ENCODE measurements at regions not wholly inside any gene's neighbourhood (a gene's known extent, or its start where the extent isn't known, plus 50 kb on each side); places are given as distances from the start of the nearest gene placed in this dataset.

DNA sequence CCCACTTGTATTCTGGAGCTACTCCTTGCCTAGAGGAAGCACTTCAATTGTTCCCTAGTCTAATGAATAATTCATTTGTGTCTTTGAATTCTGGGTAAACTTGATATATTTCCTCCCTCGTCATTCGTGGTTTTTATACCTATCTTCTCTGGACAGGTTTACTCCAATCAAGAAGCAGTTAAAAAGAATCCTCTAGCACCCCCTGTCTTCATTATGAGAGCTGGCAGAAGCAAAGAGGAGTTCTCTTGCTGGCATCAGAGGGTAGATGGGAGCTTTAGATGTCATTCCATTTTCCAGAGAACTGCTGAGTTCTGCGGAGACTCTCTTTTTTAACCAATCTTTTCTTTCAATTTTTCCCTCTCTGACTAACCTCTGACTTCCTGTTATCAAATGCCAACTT is 627.7 kb downstream of the FGF9 start:
- Histone ChIP-seq H3K36me3 (no peaks in the 10 kb centered on the region), H3K4me1 (no peaks in the 10 kb centered on the region), H3K27me3 (no peaks in the 10 kb centered on the region), H3K27ac (no peak overlapping the region), H3K4me3 (no peak overlapping the region), H3K9me3 (peaks cover 0 to 4% of the 10 kb centered on the region in 2 donors)
- intact Hi-C loops (cut with DNase I; ENCODE audit: low total_unique reads): no loop called here
- no peak for DNase-seq (ENCODE audit: low spot score in 2 of 2)
- TF ChIP-seq POLR2A (IDR thresholded peaks at IDR 0.05) (no peak), POLR2AphosphoS5 (IDR thresholded peaks at IDR 0.05) (no peak)
- TF ChIP-seq, protein P1, sequence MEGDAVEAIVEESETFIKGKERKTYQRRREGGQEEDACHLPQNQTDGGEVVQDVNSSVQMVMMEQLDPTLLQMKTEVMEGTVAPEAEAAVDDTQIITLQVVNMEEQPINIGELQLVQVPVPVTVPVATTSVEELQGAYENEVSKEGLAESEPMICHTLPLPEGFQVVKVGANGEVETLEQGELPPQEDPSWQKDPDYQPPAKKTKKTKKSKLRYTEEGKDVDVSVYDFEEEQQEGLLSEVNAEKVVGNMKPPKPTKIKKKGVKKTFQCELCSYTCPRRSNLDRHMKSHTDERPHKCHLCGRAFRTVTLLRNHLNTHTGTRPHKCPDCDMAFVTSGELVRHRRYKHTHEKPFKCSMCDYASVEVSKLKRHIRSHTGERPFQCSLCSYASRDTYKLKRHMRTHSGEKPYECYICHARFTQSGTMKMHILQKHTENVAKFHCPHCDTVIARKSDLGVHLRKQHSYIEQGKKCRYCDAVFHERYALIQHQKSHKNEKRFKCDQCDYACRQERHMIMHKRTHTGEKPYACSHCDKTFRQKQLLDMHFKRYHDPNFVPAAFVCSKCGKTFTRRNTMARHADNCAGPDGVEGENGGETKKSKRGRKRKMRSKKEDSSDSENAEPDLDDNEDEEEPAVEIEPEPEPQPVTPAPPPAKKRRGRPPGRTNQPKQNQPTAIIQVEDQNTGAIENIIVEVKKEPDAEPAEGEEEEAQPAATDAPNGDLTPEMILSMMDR (IDR thresholded peaks at IDR 0.05): no peak

DNA sequence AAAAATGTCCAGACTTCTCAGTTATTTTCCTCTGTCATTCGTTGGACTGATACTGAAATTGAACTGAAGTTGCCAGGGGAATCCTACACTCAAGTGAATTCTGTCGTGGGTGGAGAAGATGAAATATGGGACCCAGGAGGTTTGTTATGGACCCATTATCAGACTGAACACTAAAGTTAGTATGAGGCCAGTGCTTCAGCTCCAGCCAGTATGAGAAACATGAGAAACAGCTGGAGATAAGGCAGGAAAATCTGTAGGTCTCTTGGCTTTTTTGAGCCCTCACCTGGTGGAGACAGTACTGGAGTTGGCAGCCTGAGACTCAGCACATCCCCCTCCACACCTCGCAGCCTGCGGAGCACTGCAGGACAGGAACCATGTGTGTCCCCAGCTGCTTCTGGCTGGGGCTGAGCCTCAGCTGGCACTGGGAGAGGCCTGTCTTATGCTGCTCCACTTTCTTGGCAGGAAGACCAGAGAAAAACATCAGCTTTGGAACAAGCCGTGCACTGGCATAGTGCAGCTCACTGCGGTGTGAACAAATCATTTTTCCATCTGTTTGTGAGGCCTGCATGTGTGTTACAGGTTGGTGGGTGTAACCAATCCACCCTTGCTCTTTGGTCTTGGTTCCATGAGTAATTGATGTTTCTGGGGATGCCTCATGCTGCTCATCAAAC is 641.0 kb downstream of the FGF9 start:
- Histone ChIP-seq H3K27me3 (no peaks in the 10 kb centered on the region), H3K4me3 (no peak overlapping the region), H3K9me3 (no peaks in the 10 kb centered on the region), H3K27ac (no peak overlapping the region), H3K4me1 (no peaks in the 10 kb centered on the region), H3K36me3 (no peaks in the 10 kb centered on the region)
- no peak for DNase-seq (ENCODE audit: low spot score in 2 of 2)
- intact Hi-C loops (cut with DNase I; ENCODE audit: low total_unique reads): no loop called here
- no peak for TF ChIP-seq POLR2AphosphoS5 (IDR thresholded peaks at IDR 0.05)
- no peak for TF ChIP-seq POLR2A (IDR thresholded peaks at IDR 0.05)
- TF ChIP-seq, protein P1 (IDR thresholded peaks at IDR 0.05): no peak

DNA sequence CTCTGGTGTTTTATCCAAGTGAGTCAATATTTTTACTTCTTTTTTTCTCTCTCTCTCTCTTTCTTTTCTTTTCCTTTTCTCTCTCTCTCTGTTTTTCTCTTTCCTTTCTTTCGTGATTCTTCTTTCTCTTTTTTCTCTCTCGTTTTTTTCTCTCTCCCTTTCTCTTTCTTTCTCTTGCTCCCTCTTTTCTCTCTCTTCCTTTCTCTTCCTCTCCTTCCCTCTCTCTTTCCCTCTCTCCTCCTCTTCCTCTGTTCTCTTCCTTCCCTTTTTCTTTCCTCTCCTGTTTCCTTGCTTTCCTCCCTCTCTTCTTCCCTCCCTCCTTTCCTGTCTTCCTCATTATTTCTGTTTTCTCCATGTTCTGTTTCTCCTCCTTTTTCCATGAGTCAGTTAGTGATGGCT is 641.5 kb downstream of the FGF9 start:
- Histone ChIP-seq H3K36me3 (no peaks in the 10 kb centered on the region), H3K27me3 (no peaks in the 10 kb centered on the region), H3K9me3 (no peaks in the 10 kb centered on the region), H3K4me1 (no peaks in the 10 kb centered on the region), H3K27ac (no peak overlapping the region), H3K4me3 (no peak overlapping the region)
- DNase-seq (ENCODE audit: low spot score in 2 of 2): no peak
- TF ChIP-seq, protein P1 (IDR thresholded peaks at IDR 0.05): no peak
- TF ChIP-seq POLR2AphosphoS5 (IDR thresholded peaks at IDR 0.05): no peak
- TF ChIP-seq POLR2A (IDR thresholded peaks at IDR 0.05): no peak
- intact Hi-C loops (cut with DNase I; ENCODE audit: low total_unique reads): no loop called here

DNA sequence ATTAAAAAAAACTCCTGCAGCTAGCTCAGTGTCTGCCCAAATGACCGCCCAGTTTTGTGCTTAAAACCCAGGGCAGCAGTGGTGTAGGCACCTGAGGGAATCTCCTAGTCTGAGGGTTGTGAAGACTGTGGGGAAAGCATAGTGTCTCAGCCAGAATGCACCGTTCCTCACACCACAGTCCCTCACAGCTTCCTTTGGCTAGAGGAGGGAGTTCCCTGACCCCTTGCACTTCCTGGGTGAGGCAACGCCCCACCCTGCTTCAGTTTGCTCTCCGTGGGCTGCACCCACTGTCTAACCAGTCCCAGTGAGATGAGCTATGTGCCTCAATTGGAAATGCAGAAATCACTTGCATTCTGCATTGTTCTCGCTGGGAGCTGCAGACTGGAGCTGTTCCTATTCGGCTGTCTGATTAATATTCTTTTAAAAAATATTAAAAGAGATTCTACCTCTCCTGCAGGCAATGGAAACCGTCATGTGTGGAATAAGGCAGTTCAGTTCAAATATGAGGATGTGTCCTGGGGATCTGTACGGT is 645.7 kb downstream of the FGF9 start:
- Histone ChIP-seq H3K36me3 (no peaks in the 10 kb centered on the region), H3K4me3 (no peak overlapping the region), H3K9me3 (no peaks in the 10 kb centered on the region), H3K4me1 (no peaks in the 10 kb centered on the region), H3K27ac (no peak overlapping the region), H3K27me3 (no peaks in the 10 kb centered on the region)
- DNase-seq (ENCODE audit: low spot score in 2 of 2): no peak
- intact Hi-C loops (cut with DNase I; ENCODE audit: low total_unique reads): no loop called here
- TF ChIP-seq POLR2AphosphoS5 (IDR thresholded peaks at IDR 0.05): no peak
- TF ChIP-seq, protein P1 (IDR thresholded peaks at IDR 0.05): no peak
- TF ChIP-seq POLR2A (IDR thresholded peaks at IDR 0.05): no peak

DNA sequence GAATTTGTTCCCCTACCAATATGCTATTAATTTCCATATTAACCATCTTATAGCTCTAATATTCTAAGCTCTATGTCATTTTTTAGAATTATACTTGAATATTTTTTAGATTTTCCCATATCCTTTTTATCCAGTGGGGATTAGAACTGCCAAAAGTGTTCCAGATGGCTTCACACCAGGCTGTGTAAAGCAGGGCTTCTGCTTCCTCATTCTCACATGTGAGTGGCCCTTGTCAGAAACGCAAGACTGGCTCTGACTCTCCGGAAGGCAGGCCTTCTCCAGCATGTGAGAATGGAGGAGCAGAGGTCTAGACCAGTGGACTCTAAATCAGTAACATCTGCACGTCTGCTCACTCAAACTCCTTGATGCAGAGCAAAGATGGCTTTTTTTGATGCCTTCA is 650.1 kb downstream of the FGF9 start:
- TF ChIP-seq POLR2AphosphoS5 (IDR thresholded peaks at IDR 0.05) (no peak), POLR2A (IDR thresholded peaks at IDR 0.05) (no peak)
- TF ChIP-seq, protein P1 (IDR thresholded peaks at IDR 0.05): no peak
- no peak overlapping the region for H3K4me3 ChIP-seq
- H3K27ac ChIP-seq: no peak overlapping the region
- intact Hi-C loops (cut with DNase I; ENCODE audit: low total_unique reads): no loop called here
- H3K4me1 ChIP-seq: no peaks in the 10 kb centered on the region
- H3K36me3 ChIP-seq: no peaks in the 10 kb centered on the region
- DNase-seq (ENCODE audit: low spot score in 2 of 2): no peak
- H3K27me3 ChIP-seq: no peaks in the 10 kb centered on the region
- no peaks in the 10 kb centered on the region for H3K9me3 ChIP-seq
